ENCODE measurements at regions not wholly inside any gene's neighbourhood (a gene's known extent, or its start where the extent isn't known, plus 50 kb on each side); places are given as distances from the start of the nearest gene placed in this dataset.

- H3K4me3 ChIP-seq (ENCODE audit: low read depth, low read length), result no peak overlapping the region
- TF ChIP-seq, protein P1, sequence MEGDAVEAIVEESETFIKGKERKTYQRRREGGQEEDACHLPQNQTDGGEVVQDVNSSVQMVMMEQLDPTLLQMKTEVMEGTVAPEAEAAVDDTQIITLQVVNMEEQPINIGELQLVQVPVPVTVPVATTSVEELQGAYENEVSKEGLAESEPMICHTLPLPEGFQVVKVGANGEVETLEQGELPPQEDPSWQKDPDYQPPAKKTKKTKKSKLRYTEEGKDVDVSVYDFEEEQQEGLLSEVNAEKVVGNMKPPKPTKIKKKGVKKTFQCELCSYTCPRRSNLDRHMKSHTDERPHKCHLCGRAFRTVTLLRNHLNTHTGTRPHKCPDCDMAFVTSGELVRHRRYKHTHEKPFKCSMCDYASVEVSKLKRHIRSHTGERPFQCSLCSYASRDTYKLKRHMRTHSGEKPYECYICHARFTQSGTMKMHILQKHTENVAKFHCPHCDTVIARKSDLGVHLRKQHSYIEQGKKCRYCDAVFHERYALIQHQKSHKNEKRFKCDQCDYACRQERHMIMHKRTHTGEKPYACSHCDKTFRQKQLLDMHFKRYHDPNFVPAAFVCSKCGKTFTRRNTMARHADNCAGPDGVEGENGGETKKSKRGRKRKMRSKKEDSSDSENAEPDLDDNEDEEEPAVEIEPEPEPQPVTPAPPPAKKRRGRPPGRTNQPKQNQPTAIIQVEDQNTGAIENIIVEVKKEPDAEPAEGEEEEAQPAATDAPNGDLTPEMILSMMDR (IDR thresholded peaks at IDR 0.05; ENCODE audit: insufficient read depth, low read depth, low read length), result no peak
- DNase-seq (ENCODE audit: low read depth), result no peak
Observed at GRCh38 chr3:106213954-106214353, 345.1 kb upstream of the CBLB start.

DNA sequence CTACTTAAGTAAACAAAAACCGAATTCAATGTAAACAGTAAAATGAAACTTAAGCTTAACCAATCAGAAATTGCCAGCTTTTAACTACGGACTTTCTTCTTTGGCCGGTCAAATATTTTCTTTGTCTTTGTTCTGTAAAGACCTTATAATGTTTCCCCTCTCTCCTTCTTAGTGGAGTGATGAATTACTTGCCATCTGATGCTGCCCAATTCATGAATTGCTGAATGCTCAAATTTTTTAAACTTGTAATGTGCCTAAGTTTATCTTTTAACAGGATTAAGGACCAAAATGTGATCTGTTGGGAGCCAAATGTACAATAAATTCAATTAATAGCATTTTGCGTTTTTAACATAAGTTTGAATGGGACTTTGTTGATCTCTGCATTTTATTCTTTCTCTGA, 345.8 kb upstream of the CBLB start:
- DNase-seq (ENCODE audit: low read depth), result no peak
- no peak overlapping the region for H3K4me3 ChIP-seq (ENCODE audit: low read depth, low read length)
- TF ChIP-seq, protein P1 (IDR thresholded peaks at IDR 0.05; ENCODE audit: insufficient read depth, low read depth, low read length), result no peak

- H3K4me3 ChIP-seq (ENCODE audit: low read depth, low read length), result no peak overlapping the region
- no peak for DNase-seq (ENCODE audit: low read depth)
- TF ChIP-seq, protein P1 (IDR thresholded peaks at IDR 0.05; ENCODE audit: insufficient read depth, low read depth, low read length), result no peak
Observed at GRCh38 chr3:106215047-106215446, 346.2 kb upstream of the CBLB start.

GRCh38 chr3:106217745-106218144, 348.9 kb upstream of the CBLB start:
- no peak overlapping the region for H3K4me3 ChIP-seq (ENCODE audit: low read depth, low read length)
- no peak for DNase-seq (ENCODE audit: low read depth)
- TF ChIP-seq, protein P1 (IDR thresholded peaks at IDR 0.05; ENCODE audit: insufficient read depth, low read depth, low read length), result no peak

DNA sequence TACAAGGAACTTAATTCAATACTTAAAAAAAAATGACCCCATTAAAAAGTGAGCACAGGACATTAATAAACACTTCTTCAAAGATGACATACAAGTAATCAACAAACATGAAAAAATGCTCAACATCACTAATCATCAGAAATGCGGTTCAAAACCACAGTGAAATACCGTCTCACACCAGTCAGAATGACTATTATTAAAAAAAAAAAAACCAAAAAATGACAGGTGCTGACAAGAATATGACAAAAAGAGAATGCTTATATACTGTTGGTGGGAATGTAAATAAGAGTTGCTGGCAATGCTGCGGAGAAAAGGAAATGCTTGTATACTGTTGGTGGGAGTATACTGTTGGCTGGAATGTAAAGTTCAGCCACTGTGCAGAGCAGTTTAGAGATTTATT, 358.3 kb upstream of the CBLB start:
- TF ChIP-seq, protein P1 (IDR thresholded peaks at IDR 0.05; ENCODE audit: insufficient read depth, low read depth, low read length), result no peak
- H3K4me3 ChIP-seq (ENCODE audit: low read depth, low read length), result no peak overlapping the region
- peak; percentile 13 for DNase-seq (ENCODE audit: low read depth)

- TF ChIP-seq, protein P1 (IDR thresholded peaks at IDR 0.05; ENCODE audit: insufficient read depth, low read depth, low read length), result no peak
- DNase-seq (ENCODE audit: low read depth), result no peak
- no peak overlapping the region for H3K4me3 ChIP-seq (ENCODE audit: low read depth, low read length)
Observed at GRCh38 chr3:106228271-106228670, 359.5 kb upstream of the CBLB start.

DNA sequence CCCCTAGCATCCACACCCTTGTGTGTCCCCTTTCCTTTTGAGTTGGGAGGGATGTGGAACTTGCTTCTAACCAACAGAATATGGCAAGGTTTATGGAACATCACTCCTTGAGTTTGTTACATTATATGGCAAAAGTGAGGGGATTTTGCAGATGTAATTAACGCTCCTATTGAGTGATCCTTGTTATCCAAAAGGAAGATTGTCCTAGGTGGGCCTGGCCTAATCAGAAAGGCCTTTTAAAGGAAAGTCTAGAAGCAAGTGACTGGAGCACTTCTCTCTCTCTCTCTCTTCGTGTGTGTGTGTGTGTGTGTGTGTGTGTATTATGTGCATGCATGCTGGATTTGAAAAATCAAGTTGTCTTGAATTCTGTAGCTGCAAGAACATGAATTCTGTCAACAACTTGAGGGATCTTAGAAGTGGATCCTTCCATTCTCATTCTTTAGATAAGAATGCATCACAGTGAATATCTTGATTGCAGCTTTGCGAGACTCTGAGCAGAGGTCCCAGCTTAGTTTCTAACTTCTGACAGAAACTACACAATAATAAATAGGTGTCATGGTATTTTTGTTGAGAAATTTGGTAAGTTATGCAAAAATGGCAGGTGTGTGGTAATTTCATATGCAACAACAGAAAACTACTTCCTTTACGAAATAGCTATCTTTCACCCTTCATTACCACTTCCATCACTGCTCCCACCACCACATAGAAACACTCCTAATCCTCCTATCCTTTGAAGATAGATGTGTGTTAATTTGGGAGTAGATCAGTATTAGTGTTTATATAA, 360.9 kb upstream of the CBLB start:
- TF ChIP-seq, protein P1 (IDR thresholded peaks at IDR 0.05; ENCODE audit: insufficient read depth, low read depth, low read length), result no peak
- H3K4me3 ChIP-seq (ENCODE audit: low read depth, low read length), result no peak overlapping the region
- no peak for DNase-seq (ENCODE audit: low read depth)
